SK-N-SH (cell line): ENCODE measurements at regions not wholly inside any gene's neighbourhood (a gene's known extent, or its start where the extent isn't known, plus 50 kb on each side); places are given as distances from the start of the nearest gene placed in this dataset.

Experiments
- CTCF ChIA-PET: fragments of 300-600, 350-600 bp; formaldehyde crosslinking; extraction: SDS; loops from one replicate; lab custom pipeline; 2021; lab: Yijun Ruan, JAX
- POLR2A ChIA-PET: fragments of 350-600 bp; sonication (Branson Sonifier 250); formaldehyde crosslinking; extraction: SDS; loops from one replicate; lab custom pipeline; 2020; ENCODE audit warnings: antibody characterized with exemption, inconsistent platforms; lab: Yijun Ruan, JAX
- DNase-seq: peaks from one replicate; pipeline ENCODE4 v3.0.0; 2012
- H2AFZ ChIP-seq: fragments of 200-600 bp; sonication (generic); 2 replicates; pipeline ENCODE4 v1.8.1; 2016; ENCODE audit warnings: antibody characterized with exemption, mild to moderate bottlenecking, low read depth
- H3F3A ChIP-seq: fragments of 200-600 bp; sonication (generic); replicated peaks from 2 replicates; pipeline ENCODE3; 2016; ENCODE audit warnings: antibody characterized with exemption, mild to moderate bottlenecking; ENCODE audit not compliant: insufficient read depth
- H3K27ac ChIP-seq, 2 experiments: fragments of 200-500 bp in 1 of 2; fragments of 200-600 bp in 1 of 2; sonication (Bioruptor generic) in 1 of 2; sonication (generic), shearing (Covaris generic) in 1 of 2; 2 replicates each; pipeline versions ENCODE4 v1.5.1 to v1.6.1; 2014 to 2016; ENCODE audit warnings: low read depth in 2 of 2, inconsistent platforms in 1 of 2, low read length in 1 of 2, mild to moderate bottlenecking in 1 of 2, mixed read lengths in 1 of 2
- H3K27me3 ChIP-seq: fragments of 200-600 bp; sonication (generic), shearing (Covaris generic); 2 replicates; pipeline ENCODE4 v1.6.1; 2016; ENCODE audit warnings: mixed run types; ENCODE audit not compliant: insufficient read depth
- H3K36me3 ChIP-seq, 2 experiments: fragments of 200-500 bp in 1 of 2; fragments of 200-600 bp in 1 of 2; sonication (Bioruptor generic) in 1 of 2; sonication (generic) in 1 of 2; replicated peaks in 1 of 2; 2 replicates each; pipeline versions ENCODE3 to v1.5.1; 2014 to 2016; ENCODE audit warnings: low read length in 1 of 2, mild to moderate bottlenecking in 1 of 2; ENCODE audit not compliant: insufficient read depth in 2 of 2, control insufficient read depth in 1 of 2
- H3K4me1 ChIP-seq, 2 experiments: fragments of 200-500 bp in 1 of 2; fragments of 200-600 bp in 1 of 2; sonication (Bioruptor generic) in 1 of 2; sonication (generic), shearing (Covaris generic) in 1 of 2; 2 replicates each; pipeline versions ENCODE4 v1.5.1 to v1.6.1; 2014 to 2016; ENCODE audit warnings: low read depth in 1 of 2, low read length in 1 of 2, mixed run types in 1 of 2; ENCODE audit not compliant: insufficient read depth in 2 of 2, control insufficient read depth in 1 of 2
- H3K4me2 ChIP-seq: fragments of 200-600 bp; sonication (generic), shearing (Covaris generic); 2 replicates; pipeline ENCODE4 v1.6.1; 2017; ENCODE audit warnings: mixed run types
- H3K4me3 ChIP-seq, 2 experiments: fragments of 200-500 bp in 1 of 2; fragments of 200-600 bp in 1 of 2; sonication (Bioruptor generic) in 1 of 2; sonication (generic), shearing (Covaris generic) in 1 of 2; 2 replicates each; pipeline versions ENCODE4 v1.5.1 to v1.8.1; 2014 to 2016; ENCODE audit warnings: low read depth in 2 of 2, inconsistent platforms in 1 of 2, low read length in 1 of 2, mild to moderate bottlenecking in 1 of 2, mixed read lengths in 1 of 2, moderate library complexity in 1 of 2
- H3K79me2 ChIP-seq: fragments of 200-600 bp; sonication (generic); 2 replicates; pipeline ENCODE4 v1.8.1; 2017; ENCODE audit warnings: mild to moderate bottlenecking; ENCODE audit not compliant: insufficient read depth
- H3K9ac ChIP-seq: fragments of 200-600 bp; sonication (generic); 2 replicates; pipeline ENCODE4 v1.6.1; 2017; ENCODE audit warnings: mixed run types
- H3K9me2 ChIP-seq: fragments of 200-600 bp; sonication (generic); 2 replicates; pipeline ENCODE4 v1.6.1; 2017; ENCODE audit warnings: mixed run types
- H3K9me3 ChIP-seq: fragments of 200-600 bp; sonication (generic); 2 replicates; pipeline ENCODE4 v1.6.1; 2017; ENCODE audit warnings: mixed run types, mild to moderate bottlenecking, moderate library complexity
- H4K20me1 ChIP-seq: fragments of 200-600 bp; sonication (generic); 2 replicates; pipeline ENCODE4 v1.6.1; 2017; ENCODE audit warnings: mild to moderate bottlenecking, mixed run types; ENCODE audit not compliant: insufficient read depth
- CHD2 ChIP-seq: fragments of 150-350 bp; IDR thresholded peaks from 2 replicates; pipeline ENCODE4 v1.6.1; 2018; ENCODE audit warnings: low read length; ENCODE audit not compliant: partially characterized antibody
- FOSL2 ChIP-seq: IDR thresholded peaks from 2 replicates; pipeline ENCODE4 v1.4.0; 2012; ENCODE audit warnings: low read depth, mild to moderate bottlenecking, moderate library complexity, borderline replicate concordance
- GABPA ChIP-seq: IDR thresholded peaks from 2 replicates; pipeline ENCODE4 v1.4.0; 2012; ENCODE audit warnings: low read depth, mild to moderate bottlenecking
- GATA2 ChIP-seq: sonication (generic); formaldehyde crosslinking; IDR thresholded peaks from 2 replicates; pipeline ENCODE4 v1.5.0; 2020; ENCODE audit warnings: mild to moderate bottlenecking, missing genetic modification reagents
- IRF3 ChIP-seq: fragments of 150-350 bp; IDR thresholded peaks from 2 replicates; pipeline ENCODE4 v1.6.1; 2016; ENCODE audit warnings: mild to moderate bottlenecking, low read depth, low read length
- MXI1 ChIP-seq: IDR thresholded peaks from 2 replicates; pipeline ENCODE4 v1.6.1; 2012; ENCODE audit warnings: mild to moderate bottlenecking, low read depth, low read length, improper control_type of control experiment
- NFIC ChIP-seq: IDR thresholded peaks from 2 replicates; pipeline ENCODE4 v1.4.0; 2012; ENCODE audit warnings: borderline replicate concordance
- REST ChIP-seq: IDR thresholded peaks from 2 replicates; pipeline ENCODE4 v1.6.1; 2012; ENCODE audit warnings: mild to moderate bottlenecking, low read depth, low read length, moderate library complexity
- SIN3A ChIP-seq: IDR thresholded peaks from 2 replicates; pipeline ENCODE4 v1.6.1; 2012; ENCODE audit warnings: low read depth, mild to moderate bottlenecking, low read length, moderate library complexity, borderline replicate concordance
- TAF1 ChIP-seq: IDR thresholded peaks from 2 replicates; pipeline ENCODE4 v1.6.1; 2012; ENCODE audit warnings: low read depth, mild to moderate bottlenecking, low read length, moderate library complexity, borderline replicate concordance
- TCF12 ChIP-seq: IDR thresholded peaks from 2 replicates; pipeline ENCODE4 v1.4.0; 2012
- TEAD4 ChIP-seq: IDR thresholded peaks from 2 replicates; pipeline ENCODE4 v1.4.0; 2012; ENCODE audit warnings: mild to moderate bottlenecking, borderline replicate concordance; ENCODE audit not compliant: insufficient read depth
- WGBS: methylation state at CpG from one replicate; pipeline ENCODE4 v1.1.6; 2017; ENCODE audit warnings: low lambda C conversion rate; 5-methylcytosine and 5-hydroxymethylcytosine counted together
- TF ChIP-seq, protein P1 (sequence below): fragments of 200-600 bp; sonication (generic); IDR thresholded peaks from 2 replicates; pipeline ENCODE4 v1.6.1; 2017; ENCODE audit warnings: antibody characterized with exemption, mild to moderate bottlenecking, moderate library complexity

DNA sequence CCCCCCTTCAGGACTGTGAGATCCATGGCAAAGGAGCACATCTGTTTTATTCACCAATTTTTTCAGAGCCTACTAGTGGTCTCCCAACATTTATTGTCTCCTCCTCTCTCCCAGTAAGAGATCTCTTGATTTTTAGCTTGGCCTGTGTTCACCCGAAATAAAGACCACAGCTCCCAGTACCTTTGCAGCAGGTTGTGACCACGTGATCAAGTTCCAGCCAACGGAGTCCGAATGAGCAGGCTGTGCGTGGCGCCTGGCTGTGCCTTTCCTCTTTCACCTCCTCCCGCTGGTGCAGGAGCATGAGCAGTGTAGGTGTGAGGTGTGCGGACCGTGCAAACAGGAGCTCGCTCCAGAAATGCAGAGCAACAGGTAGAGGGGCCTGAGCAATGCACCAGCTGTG lies 143.6 kb upstream of the GLI2 start (continued):
- TF ChIP-seq IRF3: no peak

DNA sequence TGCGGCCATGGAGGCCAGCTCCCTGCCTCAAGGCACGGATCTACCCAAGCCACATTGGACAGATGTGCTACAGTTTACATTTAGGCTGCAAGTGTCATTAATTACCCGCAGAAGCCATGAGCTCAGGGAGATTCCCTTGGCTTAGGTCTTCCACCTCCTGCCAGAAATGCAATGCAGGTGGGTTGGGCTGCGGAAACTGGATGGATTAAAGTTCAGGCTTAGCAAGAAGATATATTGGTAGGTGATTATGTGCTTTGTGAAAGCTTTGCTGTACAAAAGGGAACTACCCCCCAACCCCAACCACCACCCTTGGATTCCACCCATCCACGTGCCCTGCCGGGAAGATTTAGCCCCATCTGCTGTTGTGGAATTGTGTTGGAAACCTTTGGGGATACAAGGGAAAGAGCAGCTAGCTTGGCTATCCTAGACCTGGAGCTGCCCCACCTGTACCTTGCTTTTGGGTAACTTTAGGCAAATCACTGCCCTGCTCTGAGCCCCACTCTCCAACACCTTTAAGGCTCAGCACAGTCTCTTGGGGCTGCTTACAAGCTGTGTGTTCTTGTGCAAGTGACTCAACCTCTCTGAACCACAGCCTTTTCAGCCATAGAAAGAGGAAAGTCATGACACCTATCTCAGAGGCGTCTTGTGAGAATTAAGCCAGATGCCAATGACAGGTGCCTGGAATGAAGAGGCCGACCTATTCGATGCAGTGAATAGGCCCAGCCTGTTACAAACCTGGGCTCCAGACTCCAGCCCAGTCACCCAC lies 141.6 kb upstream of the GLI2 start:
- Histone ChIP-seq H3K79me2 (no peaks in the 10 kb centered on the region), H3K4me3 (no peak overlapping the region), H2AFZ (no peak overlapping the region), H3K9me3 (no peaks in the 10 kb centered on the region), H3K4me1 (peaks cover 0 to 17% of the 10 kb centered on the region in 2 experiments; a peak in 1 of 4 replicates), H3K27ac (no peak overlapping the region), H3K9ac (no peak overlapping the region), H3K27me3 (no peaks in the 10 kb centered on the region), H4K20me1 (no peaks in the 10 kb centered on the region)
- TF ChIP-seq MXI1 (no peak), GATA2 (CRISPR knock-in tag) (no peak), TCF12 (no peak), FOSL2 (no peak), REST (no peak), GABPA (no peak), TEAD4 (no peak), TAF1 (no peak), CHD2 (no peak), SIN3A (no peak), NFIC (no peak)
- TF ChIP-seq, protein P1, sequence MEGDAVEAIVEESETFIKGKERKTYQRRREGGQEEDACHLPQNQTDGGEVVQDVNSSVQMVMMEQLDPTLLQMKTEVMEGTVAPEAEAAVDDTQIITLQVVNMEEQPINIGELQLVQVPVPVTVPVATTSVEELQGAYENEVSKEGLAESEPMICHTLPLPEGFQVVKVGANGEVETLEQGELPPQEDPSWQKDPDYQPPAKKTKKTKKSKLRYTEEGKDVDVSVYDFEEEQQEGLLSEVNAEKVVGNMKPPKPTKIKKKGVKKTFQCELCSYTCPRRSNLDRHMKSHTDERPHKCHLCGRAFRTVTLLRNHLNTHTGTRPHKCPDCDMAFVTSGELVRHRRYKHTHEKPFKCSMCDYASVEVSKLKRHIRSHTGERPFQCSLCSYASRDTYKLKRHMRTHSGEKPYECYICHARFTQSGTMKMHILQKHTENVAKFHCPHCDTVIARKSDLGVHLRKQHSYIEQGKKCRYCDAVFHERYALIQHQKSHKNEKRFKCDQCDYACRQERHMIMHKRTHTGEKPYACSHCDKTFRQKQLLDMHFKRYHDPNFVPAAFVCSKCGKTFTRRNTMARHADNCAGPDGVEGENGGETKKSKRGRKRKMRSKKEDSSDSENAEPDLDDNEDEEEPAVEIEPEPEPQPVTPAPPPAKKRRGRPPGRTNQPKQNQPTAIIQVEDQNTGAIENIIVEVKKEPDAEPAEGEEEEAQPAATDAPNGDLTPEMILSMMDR: no peak
- TF ChIP-seq, all 33 proteins: peak for 0
- 57% methylated on average over 7 of the region's 9 CpGs for WGBS
- DNase-seq: no peak
- Histone ChIP-seq H3F3A (peaks cover 7% of the 10 kb centered on the region), H3K9me2 (no peaks in the 10 kb centered on the region), H3K36me3 (no peaks in the 10 kb centered on the region), H3K4me2 (no peak overlapping the region)
- CTCF ChIA-PET: no interaction called here
- POLR2A ChIA-PET: no interaction called here
